CMK (cell line): ENCODE measurements at regions not wholly inside any gene's neighbourhood (a gene's known extent, or its start where the extent isn't known, plus 50 kb on each side); places are given as distances from the start of the nearest gene placed in this dataset.
"Not testable (repeated sequence)": the region's sequence is repeated elsewhere in the genome, so short reads cannot be mapped to it uniquely, and the experiment has no call there.

Source experiments
- DNase-seq: peaks from one replicate; pipeline ENCODE4 v3.0.0-alpha.2; 2010; ENCODE audit warnings: low read depth

GRCh38 chr6:113047932-113048331 lies 700.8 kb downstream of the RFPL4B start:
- DNase-seq: no peak

GRCh38 chr6:113048741-113049140 lies 701.6 kb downstream of the RFPL4B start:
- DNase-seq: no peak

- no peak for DNase-seq
These were observed 702.1 kb downstream of the RFPL4B start for GRCh38 chr6:113049190-113049589.

- DNase-seq: no peak
These were observed 703.1 kb downstream of the RFPL4B start for GRCh38 chr6:113050010-113050858.

- DNase-seq: no peak
These were observed 703.8 kb downstream of the RFPL4B start for GRCh38 chr6:113050979-113051378.

- no peak for DNase-seq
These were observed 705.4 kb downstream of the RFPL4B start for GRCh38 chr6:113052506-113052905.

GRCh38 chr6:113055061-113055460 lies 707.9 kb downstream of the RFPL4B start:
- no peak for DNase-seq

- no peak for DNase-seq
These were observed 708.9 kb downstream of the RFPL4B start for GRCh38 chr6:113055998-113056397.

GRCh38 chr6:113057567-113058053 lies 710.5 kb downstream of the RFPL4B start:
- DNase-seq: no peak

GRCh38 chr6:113060664-113061063 lies 713.5 kb downstream of the RFPL4B start:
- DNase-seq: no peak

- DNase-seq: no peak
These were observed 718.5 kb downstream of the RFPL4B start for GRCh38 chr6:113065611-113066010.

- DNase-seq: no peak
These were observed 720.6 kb downstream of the RFPL4B start for GRCh38 chr6:113067612-113068275.

- DNase-seq: no peak
These were observed 721.4 kb downstream of the RFPL4B start for GRCh38 chr6:113068570-113068969.

- not testable (repeated sequence) for DNase-seq
These were observed 723.6 kb downstream of the RFPL4B start for GRCh38 chr6:113070681-113071080.

GRCh38 chr6:113073611-113074191 lies 726.6 kb downstream of the RFPL4B start:
- no peak for DNase-seq

- no peak for DNase-seq
These were observed 729.0 kb downstream of the RFPL4B start for GRCh38 chr6:113076116-113076515.

GRCh38 chr6:113076816-113077215 lies 729.7 kb downstream of the RFPL4B start:
- no peak for DNase-seq

GRCh38 chr6:113077794-113078193 lies 730.7 kb downstream of the RFPL4B start:
- DNase-seq: no peak

- DNase-seq: no peak
These were observed 731.7 kb downstream of the RFPL4B start for GRCh38 chr6:113078791-113079190.

- no peak for DNase-seq
These were observed 735.6 kb downstream of the RFPL4B start for GRCh38 chr6:113082745-113083144.

GRCh38 chr6:113083947-113084346 lies 736.8 kb downstream of the RFPL4B start:
- DNase-seq: no peak

- DNase-seq: no peak
These were observed 741.9 kb downstream of the RFPL4B start for GRCh38 chr6:113089056-113089455.

- DNase-seq: no peak
These were observed 745.7 kb downstream of the RFPL4B start for GRCh38 chr6:113092795-113093194.
